MM.1S (cell line): ENCODE measurements at regions not wholly inside any gene's neighbourhood (a gene's known extent, or its start where the extent isn't known, plus 50 kb on each side); places are given as distances from the start of the nearest gene placed in this dataset.

Experiments
- DNase-seq: peaks from one replicate; pipeline ENCODE4 v3.0.0-alpha.2; 2015
- H2AFZ ChIP-seq: fragments of 300-600 bp; sonication (generic); 2 replicates; pipeline ENCODE4 v1.6.0; 2016; ENCODE audit warnings: antibody characterized with exemption, low read length
- H3F3A ChIP-seq: fragments of 300-600 bp; sonication (generic); 2 replicates; pipeline ENCODE4 v1.6.1; 2016; ENCODE audit warnings: mild to moderate bottlenecking, antibody characterized with exemption, low read length, moderate library complexity, mixed read lengths; ENCODE audit not compliant: insufficient read depth
- H3K27ac ChIP-seq: fragments of 300-600 bp; sonication (generic); 2 replicates; pipeline ENCODE4 v1.5.1; 2016; ENCODE audit warnings: mild to moderate bottlenecking, low read length
- H3K27me3 ChIP-seq: fragments of 300-600 bp; sonication (generic); replicated peaks from 2 replicates; pipeline ENCODE4 v1.6.0; 2016; ENCODE audit warnings: low read length; ENCODE audit not compliant: insufficient read depth
- H3K36me3 ChIP-seq: fragments of 300-600 bp; sonication (generic); replicated peaks from 2 replicates; pipeline ENCODE4 v1.6.1; 2016; ENCODE audit warnings: mild to moderate bottlenecking, low read length, mixed read lengths; ENCODE audit not compliant: insufficient read depth
- H3K4me1 ChIP-seq: fragments of 300-600 bp; sonication (generic); 2 replicates; pipeline ENCODE4 v1.6.1; 2016; ENCODE audit warnings: low read length, mixed read lengths
- H3K4me2 ChIP-seq: fragments of 300-600 bp; sonication (generic); 2 replicates; pipeline ENCODE4 v1.6.0; 2016; ENCODE audit warnings: low read depth, low read length
- H3K4me3 ChIP-seq: fragments of 300-600 bp; sonication (generic); 2 replicates; pipeline ENCODE4 v1.5.1; 2016; ENCODE audit warnings: low read length, mixed read lengths
- H3K79me2 ChIP-seq: fragments of 300-600 bp; sonication (generic); 2 replicates; pipeline ENCODE4 v1.6.1; 2016; ENCODE audit warnings: mixed run types, low read length, mixed read lengths
- H3K9ac ChIP-seq: fragments of 300-600 bp; sonication (generic); 2 replicates; pipeline ENCODE4 v1.6.1; 2016; ENCODE audit warnings: low read length, mixed read lengths
- H3K9me2 ChIP-seq: fragments of 300-600 bp; sonication (generic); replicated peaks from 2 replicates; pipeline ENCODE4 v1.6.1; 2016; ENCODE audit warnings: mild to moderate bottlenecking, low read length, mixed read lengths; ENCODE audit not compliant: insufficient read depth
- H3K9me3 ChIP-seq: fragments of 300-600 bp; sonication (generic); replicated peaks from 2 replicates; pipeline ENCODE4 v1.6.1; 2016; ENCODE audit warnings: mild to moderate bottlenecking, low read length, mixed read lengths; ENCODE audit not compliant: insufficient read depth
- H4K20me1 ChIP-seq: fragments of 300-600 bp; sonication (generic); 2 replicates; pipeline ENCODE4 v1.6.1; 2016; ENCODE audit warnings: mild to moderate bottlenecking, low read length, moderate library complexity, mixed read lengths; ENCODE audit not compliant: insufficient read depth
- EZH2 ChIP-seq: fragments of 300-600 bp; sonication (generic); optimal IDR thresholded peaks from 2 replicates; pipeline ENCODE3; 2017; ENCODE audit warnings: low read depth, mild to moderate bottlenecking, antibody characterized with exemption, low read length, mixed read lengths
- EZH2phosphoT487 ChIP-seq: fragments of 300-600 bp; sonication (generic); IDR thresholded peaks from 2 replicates; pipeline ENCODE4 v1.6.1; 2018; ENCODE audit warnings: antibody characterized with exemption, low read length
- TF ChIP-seq, protein P1 (sequence below): fragments of 300-600 bp; sonication (generic); IDR thresholded peaks from 2 replicates; pipeline ENCODE4 v1.5.1; 2016; ENCODE audit warnings: antibody characterized with exemption, low read length, mixed read lengths

DNA sequence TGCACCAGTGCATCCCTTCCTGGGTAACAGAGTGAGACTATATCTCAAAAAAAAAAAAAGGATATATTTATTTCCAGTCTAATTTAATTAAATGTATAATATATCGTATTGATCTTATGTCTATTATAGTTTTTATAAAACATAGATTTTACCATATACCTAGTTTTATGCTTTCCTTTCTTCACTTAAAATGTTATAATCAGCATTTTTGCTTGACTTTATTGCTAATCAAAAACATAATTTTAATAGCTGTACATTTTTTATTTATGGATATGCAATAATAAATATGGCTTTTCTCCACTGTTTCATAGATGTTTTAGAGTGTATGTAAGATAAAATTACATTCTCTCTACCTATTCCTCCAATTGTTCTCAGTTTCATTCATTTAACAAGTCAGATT lies 958.0 kb downstream of the EPHA4 start:
- H3K9ac ChIP-seq = no peak overlapping the region
- H3K4me2 ChIP-seq = no peak overlapping the region
- H3K36me3 ChIP-seq = no peaks in the 10 kb centered on the region
- H3K27me3 ChIP-seq = no peaks in the 10 kb centered on the region
- no peak overlapping the region for H3K4me3 ChIP-seq
- TF ChIP-seq, protein P1, sequence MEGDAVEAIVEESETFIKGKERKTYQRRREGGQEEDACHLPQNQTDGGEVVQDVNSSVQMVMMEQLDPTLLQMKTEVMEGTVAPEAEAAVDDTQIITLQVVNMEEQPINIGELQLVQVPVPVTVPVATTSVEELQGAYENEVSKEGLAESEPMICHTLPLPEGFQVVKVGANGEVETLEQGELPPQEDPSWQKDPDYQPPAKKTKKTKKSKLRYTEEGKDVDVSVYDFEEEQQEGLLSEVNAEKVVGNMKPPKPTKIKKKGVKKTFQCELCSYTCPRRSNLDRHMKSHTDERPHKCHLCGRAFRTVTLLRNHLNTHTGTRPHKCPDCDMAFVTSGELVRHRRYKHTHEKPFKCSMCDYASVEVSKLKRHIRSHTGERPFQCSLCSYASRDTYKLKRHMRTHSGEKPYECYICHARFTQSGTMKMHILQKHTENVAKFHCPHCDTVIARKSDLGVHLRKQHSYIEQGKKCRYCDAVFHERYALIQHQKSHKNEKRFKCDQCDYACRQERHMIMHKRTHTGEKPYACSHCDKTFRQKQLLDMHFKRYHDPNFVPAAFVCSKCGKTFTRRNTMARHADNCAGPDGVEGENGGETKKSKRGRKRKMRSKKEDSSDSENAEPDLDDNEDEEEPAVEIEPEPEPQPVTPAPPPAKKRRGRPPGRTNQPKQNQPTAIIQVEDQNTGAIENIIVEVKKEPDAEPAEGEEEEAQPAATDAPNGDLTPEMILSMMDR = no peak
- TF ChIP-seq EZH2 (no peak), EZH2phosphoT487 (no peak)
- H2AFZ ChIP-seq = no peak overlapping the region
- no peak for DNase-seq
- no peaks in the 10 kb centered on the region for H4K20me1 ChIP-seq
- no peaks in the 10 kb centered on the region for H3K79me2 ChIP-seq
- no peaks in the 10 kb centered on the region for H3K9me2 ChIP-seq
- no peaks in the 10 kb centered on the region for H3F3A ChIP-seq
- H3K9me3 ChIP-seq = no peaks in the 10 kb centered on the region
- no peaks in the 10 kb centered on the region for H3K4me1 ChIP-seq
- H3K27ac ChIP-seq = no peak overlapping the region

DNA sequence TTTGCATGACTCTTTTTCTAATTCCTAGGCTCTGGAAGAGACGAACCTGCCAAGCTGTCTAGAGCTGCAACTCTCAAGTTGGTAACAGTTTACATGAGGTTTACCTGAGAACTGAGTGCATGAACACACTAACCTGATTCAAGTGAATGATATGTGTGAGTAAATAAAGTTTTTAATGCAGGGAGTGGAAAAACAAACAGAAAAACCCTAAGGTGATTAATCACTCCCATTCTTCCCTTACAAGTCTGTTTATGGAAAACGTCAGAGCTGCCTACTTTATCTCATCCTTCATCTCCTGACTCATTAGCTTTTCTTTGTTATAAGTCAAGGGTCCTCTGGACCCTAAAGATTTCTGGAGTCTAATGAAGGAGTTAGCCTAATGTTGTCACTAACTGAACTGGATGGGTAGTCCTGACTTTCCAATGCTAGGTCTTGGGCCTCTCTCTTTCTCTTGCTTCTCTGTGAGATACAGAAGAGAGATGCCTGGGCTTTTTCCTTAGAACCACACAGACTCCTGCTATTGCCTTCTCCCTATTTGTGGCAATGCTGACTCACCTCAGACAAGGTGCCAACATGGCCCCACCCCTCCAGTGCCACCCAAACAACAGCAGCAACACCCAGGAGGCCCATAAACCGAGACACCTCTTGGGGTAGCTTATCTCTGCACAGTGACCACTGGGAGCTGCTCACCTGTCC lies 952.4 kb downstream of the EPHA4 start:
- no peaks in the 10 kb centered on the region for H3K27me3 ChIP-seq
- no peaks in the 10 kb centered on the region for H3K36me3 ChIP-seq
- no peaks in the 10 kb centered on the region for H3K9me3 ChIP-seq
- H3K9me2 ChIP-seq = no peaks in the 10 kb centered on the region
- TF ChIP-seq EZH2 (no peak), EZH2phosphoT487 (no peak)
- TF ChIP-seq, protein P1 = no peak
- no peaks in the 10 kb centered on the region for H3K79me2 ChIP-seq
- DNase-seq = no peak
- H3F3A ChIP-seq = no peaks in the 10 kb centered on the region
- H3K4me2 ChIP-seq = no peak overlapping the region
- no peak overlapping the region for H3K27ac ChIP-seq
- no peak overlapping the region for H3K9ac ChIP-seq
- H3K4me1 ChIP-seq = no peaks in the 10 kb centered on the region
- H4K20me1 ChIP-seq = no peaks in the 10 kb centered on the region
- no peak overlapping the region for H3K4me3 ChIP-seq
- H2AFZ ChIP-seq = no peak overlapping the region

DNA sequence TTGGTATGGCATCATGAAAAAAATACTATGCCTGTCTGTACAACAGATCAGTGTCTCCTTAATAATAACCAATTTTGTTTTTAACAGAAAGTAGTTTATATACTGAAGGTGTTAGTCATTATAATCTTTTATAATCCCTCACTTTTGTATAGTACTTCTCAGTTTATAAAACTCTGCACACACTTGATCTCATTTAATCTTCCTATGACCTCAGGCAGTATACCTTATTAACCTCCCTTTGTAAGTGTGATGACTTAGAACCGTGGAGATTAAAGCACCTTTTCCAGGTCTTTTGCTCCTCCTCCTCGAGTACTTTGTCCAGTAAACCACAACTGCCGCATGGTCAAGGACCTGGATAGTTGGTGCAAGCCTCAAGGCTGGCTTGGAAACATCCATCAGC lies 945.5 kb downstream of the EPHA4 start:
- no peak overlapping the region for H3K4me2 ChIP-seq
- H2AFZ ChIP-seq = no peak overlapping the region
- H3K4me1 ChIP-seq = no peaks in the 10 kb centered on the region
- DNase-seq = no peak
- H3F3A ChIP-seq = no peaks in the 10 kb centered on the region
- no peak overlapping the region for H3K27ac ChIP-seq
- no peaks in the 10 kb centered on the region for H3K9me2 ChIP-seq
- H4K20me1 ChIP-seq = no peaks in the 10 kb centered on the region
- H3K4me3 ChIP-seq = no peak overlapping the region
- TF ChIP-seq EZH2phosphoT487 = no peak
- TF ChIP-seq, protein P1 = no peak
- no peaks in the 10 kb centered on the region for H3K79me2 ChIP-seq
- H3K9ac ChIP-seq = no peak overlapping the region
- no peaks in the 10 kb centered on the region for H3K36me3 ChIP-seq
- H3K9me3 ChIP-seq = no peaks in the 10 kb centered on the region
- no peaks in the 10 kb centered on the region for H3K27me3 ChIP-seq
